Kidney epithelial cell (primary cell): ENCODE measurements at regions not wholly inside any gene's neighbourhood (a gene's known extent, or its start where the extent isn't known, plus 50 kb on each side); places are given as distances from the start of the nearest gene placed in this dataset.
A peak's percentile ranks its signal among the peaks of the same experiment; 100 is the strongest.
"Not testable (repeated sequence)": the region's sequence is repeated elsewhere in the genome, so short reads cannot be mapped to it uniquely, and the experiment has no call there.

Experiments used
- DNase-seq: peaks from one replicate; pipeline ENCODE4 v3.0.0-alpha.2; 2010; ENCODE audit warnings: low read depth
- H3K27me3 ChIP-seq: 2 replicates; pipeline ENCODE4 v1.6.0; 2011; ENCODE audit warnings: low read length; ENCODE audit not compliant: control insufficient read depth, insufficient read depth
- H3K36me3 ChIP-seq: 2 replicates; pipeline ENCODE4 v1.5.1; 2011; ENCODE audit warnings: low read length; ENCODE audit not compliant: control insufficient read depth, insufficient read depth
- H3K4me3 ChIP-seq: 2 replicates; pipeline ENCODE4 v1.5.1; 2011; ENCODE audit warnings: low read depth, mild to moderate bottlenecking, control low read depth, low read length
- CTCF ChIP-seq: IDR thresholded peaks from 2 replicates; pipeline ENCODE4 v1.5.1; 2011; ENCODE audit warnings: mild to moderate bottlenecking, moderate library complexity, low read length, control low read depth, inconsistent platforms; ENCODE audit not compliant: insufficient read depth, poor library complexity, severe bottlenecking

GRCh38 chr10:90999512-91000172 lies 78.8 kb upstream of the ANKRD1 start:
- no peak for DNase-seq
- no peak overlapping the region for H3K4me3 ChIP-seq
- no peaks in the 10 kb centered on the region for H3K36me3 ChIP-seq
- no peaks in the 10 kb centered on the region for H3K27me3 ChIP-seq
- no peak for TF ChIP-seq CTCF

GRCh38 chr10:91000470-91000869 lies 79.6 kb upstream of the ANKRD1 start:
- Histone ChIP-seq H3K27me3 (no peaks in the 10 kb centered on the region), H3K4me3 (no peak overlapping the region), H3K36me3 (no peaks in the 10 kb centered on the region)
- DNase-seq = no peak
- no peak for TF ChIP-seq CTCF

GRCh38 chr10:91000985-91001384 lies 80.1 kb upstream of the ANKRD1 start:
- Histone ChIP-seq H3K36me3 (no peaks in the 10 kb centered on the region), H3K27me3 (no peaks in the 10 kb centered on the region), H3K4me3 (no peak overlapping the region)
- TF ChIP-seq CTCF = no peak
- DNase-seq = no peak

GRCh38 chr10:91002656-91003055 lies 81.8 kb upstream of the ANKRD1 start:
- Histone ChIP-seq H3K4me3 (no peak overlapping the region), H3K27me3 (no peaks in the 10 kb centered on the region), H3K36me3 (no peaks in the 10 kb centered on the region)
- TF ChIP-seq CTCF = no peak
- DNase-seq = no peak

GRCh38 chr10:91003379-91003778 lies 82.5 kb upstream of the ANKRD1 start:
- H3K4me3 ChIP-seq, H3K36me3 ChIP-seq, H3K27me3 ChIP-seq, DNase-seq: not testable (repeated sequence)

GRCh38 chr10:91005276-91005675 lies 84.4 kb upstream of the ANKRD1 start:
- H3K27me3 ChIP-seq, H3K36me3 ChIP-seq, H3K4me3 ChIP-seq, DNase-seq: not testable (repeated sequence)

GRCh38 chr10:91006001-91006751 lies 85.3 kb upstream of the ANKRD1 start:
- peak; percentile 32 for DNase-seq
- Histone ChIP-seq H3K36me3 (no peaks in the 10 kb centered on the region), H3K27me3 (no peaks in the 10 kb centered on the region), H3K4me3 (no peak overlapping the region)
- TF ChIP-seq CTCF = peak; percentile 85
